Activated T-cell treated with anti-CD3 and anti-CD28 coated beads, Interleukin-2, amount 50 U/mL, for 1 hour (primary cell): ENCODE measurements at regions not wholly inside any gene's neighbourhood (a gene's known extent, or its start where the extent isn't known, plus 50 kb on each side); places are given as distances from the start of the nearest gene placed in this dataset.
"Not testable (repeated sequence)": the region's sequence is repeated elsewhere in the genome, so short reads cannot be mapped to it uniquely, and the experiment has no call there.

ENCODE experiments used
- DNase-seq: peaks from one replicate; pipeline ENCODE4 v3.0.0-alpha.2; 2020

DNA sequence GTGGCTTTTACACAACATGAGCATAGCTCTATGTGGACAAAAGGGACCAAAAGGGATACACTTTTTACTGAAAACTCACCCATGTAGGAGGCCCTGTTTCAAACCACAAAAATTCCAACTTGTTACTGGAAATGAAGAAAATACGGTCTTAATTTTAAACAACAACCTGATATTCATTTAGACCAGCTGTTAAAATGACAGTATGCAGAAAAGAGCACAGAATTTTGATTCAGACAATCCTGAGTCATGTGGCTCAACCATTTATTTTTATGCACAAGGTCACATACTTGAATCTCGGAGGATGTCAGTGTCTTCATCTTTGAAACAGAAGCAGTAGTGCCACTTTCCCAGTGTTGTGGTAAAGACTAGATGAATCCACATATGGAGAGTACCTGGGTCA is 426.5 kb upstream of the NFE2L3 start:
- no peak for DNase-seq

DNA sequence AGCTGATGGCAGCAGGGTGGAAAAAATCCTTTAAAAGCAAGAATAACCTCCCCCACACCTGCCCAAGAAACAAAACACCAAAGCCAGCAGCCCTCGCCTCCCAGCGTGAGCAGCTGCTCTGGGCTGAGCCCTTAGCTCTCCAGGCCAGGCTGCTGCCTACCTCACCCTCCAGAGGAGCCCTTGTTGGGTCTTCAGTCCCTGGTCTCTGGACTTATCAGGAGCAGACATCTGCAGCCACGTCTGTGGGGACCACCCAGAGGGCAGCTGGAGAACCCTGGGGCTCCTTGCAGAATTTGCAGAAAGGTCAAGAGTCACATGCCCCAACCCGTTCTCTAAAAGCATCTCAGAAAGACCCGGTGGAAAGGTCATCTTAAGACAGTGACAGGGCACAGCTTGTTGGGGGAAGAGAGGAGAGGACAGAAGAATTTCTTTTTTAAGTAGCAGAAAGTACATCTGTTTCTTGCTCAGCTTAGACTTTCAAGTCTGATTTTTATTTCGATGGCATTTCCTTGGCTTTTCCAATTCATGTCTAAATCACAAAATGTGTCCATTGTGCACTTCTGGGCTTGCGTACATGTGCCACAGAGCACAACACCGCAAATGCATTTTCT is 425.7 kb upstream of the NFE2L3 start:
- no peak for DNase-seq

DNA sequence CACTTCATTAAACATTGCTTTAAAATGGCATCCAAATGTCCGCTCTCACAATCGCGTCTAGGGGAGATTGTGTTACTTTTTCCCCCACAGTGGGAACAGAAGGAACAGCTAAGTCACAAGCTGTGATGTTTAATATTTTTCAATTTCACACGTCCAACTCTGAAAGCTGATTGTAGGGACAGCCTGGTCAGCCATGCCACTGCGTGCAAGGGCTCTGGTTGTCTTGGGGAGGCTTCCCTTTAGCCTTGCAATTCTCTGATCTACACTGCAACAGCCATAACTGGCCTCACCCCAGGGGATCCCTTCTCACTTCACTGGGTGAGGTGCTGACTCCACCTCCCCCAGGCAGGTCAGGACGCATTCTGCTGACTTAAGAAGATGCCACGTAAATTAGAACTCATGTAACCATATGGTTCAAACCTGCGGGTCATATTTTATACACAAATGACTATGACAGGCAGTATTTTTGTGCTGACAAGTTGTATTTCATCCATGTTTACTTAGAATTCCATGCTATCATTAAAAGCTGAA is 425.2 kb upstream of the NFE2L3 start:
- DNase-seq = no peak

DNA sequence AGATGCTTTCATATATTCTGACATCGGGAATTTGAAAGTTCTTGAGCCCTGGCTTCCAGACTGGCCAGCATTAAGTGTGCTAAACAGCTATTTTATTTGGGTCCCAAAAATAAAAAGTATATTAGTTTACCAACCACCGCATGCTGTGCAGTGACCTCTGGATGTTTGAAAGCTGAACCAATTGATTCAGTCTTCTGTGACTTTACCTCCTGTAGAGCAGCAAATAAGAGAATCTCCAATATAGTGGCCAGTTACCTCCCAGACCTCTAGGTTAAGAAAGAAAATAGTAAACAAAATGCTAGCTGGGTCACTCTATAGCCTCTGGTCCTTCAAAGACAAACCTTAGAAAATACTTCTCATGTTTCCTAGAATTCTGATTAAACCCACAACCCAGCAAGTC is 424.6 kb upstream of the NFE2L3 start:
- no peak for DNase-seq

DNA sequence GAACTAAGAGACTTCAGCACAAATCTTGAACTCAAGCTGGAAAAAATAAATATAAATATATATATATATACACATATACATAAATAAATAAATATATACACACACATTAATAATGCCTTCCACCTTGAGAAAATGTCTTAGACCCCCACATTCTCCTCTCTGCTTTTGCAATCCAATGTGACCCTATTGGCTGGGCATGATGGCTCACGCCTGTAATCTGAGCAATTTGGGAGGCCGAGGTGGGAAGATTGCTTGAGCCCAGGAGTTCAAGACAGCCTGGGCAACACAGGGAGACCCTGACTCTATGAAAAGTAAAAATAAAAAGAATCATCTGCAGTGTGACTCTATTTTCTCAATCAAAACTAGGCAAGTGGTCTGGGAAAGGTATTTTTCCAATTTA is 424.1 kb upstream of the NFE2L3 start:
- no peak for DNase-seq

DNA sequence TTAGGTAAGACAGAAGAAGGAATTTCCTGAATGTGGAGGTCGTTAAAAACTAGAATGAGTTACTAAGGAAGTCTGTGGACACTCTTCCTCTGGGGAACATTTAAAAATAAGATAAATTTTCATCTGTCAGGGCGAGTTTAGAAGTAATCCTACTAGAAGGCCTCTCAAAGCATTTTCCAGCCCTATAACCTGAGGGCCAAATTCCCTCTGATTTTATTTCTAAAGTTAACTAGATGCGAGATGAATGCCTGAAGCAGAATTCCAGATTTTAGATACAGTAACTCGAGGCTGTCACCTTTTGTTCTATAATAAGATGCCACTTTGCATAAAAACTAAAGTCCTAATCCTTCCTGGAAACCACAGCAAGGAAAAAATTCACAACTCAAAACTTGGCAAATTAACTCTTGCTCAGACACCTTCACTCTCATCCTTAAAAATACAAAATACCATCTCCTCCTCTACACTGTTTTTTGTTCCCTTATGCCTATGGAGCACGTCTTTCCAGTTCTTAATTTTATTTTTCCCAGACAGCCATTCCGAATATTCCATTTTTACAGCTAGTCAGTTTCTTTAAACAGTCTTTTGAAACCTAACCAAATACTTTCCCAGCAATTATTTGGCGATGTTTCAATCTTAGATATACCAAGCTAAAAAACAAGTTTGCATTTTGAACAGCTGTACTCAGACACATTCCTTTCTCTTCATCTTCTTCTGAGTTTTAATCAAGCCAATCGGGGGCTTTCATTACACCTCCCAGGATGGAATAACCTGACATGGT is 420.7 kb upstream of the NFE2L3 start:
- DNase-seq = no peak

DNA sequence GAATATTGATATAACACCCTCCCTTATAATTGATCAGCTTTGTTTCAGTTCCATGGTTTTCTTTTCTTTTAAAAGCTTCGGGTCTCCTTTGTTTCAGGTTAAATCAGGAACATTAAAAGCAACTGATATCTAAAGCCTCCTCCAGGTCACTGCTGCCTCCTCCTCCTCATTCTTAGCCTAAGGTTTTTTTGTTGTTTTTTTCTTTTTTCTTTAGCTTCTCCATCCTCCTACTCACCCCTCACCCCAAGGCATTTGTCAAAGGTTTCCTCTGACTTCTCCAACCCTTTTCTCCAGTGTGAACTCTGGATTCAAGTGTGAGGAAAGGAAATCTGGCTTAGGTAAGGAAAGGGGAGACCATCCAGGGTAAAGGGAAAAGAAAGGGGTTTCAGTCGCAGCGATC is 420.2 kb upstream of the NFE2L3 start:
- DNase-seq = no peak

DNA sequence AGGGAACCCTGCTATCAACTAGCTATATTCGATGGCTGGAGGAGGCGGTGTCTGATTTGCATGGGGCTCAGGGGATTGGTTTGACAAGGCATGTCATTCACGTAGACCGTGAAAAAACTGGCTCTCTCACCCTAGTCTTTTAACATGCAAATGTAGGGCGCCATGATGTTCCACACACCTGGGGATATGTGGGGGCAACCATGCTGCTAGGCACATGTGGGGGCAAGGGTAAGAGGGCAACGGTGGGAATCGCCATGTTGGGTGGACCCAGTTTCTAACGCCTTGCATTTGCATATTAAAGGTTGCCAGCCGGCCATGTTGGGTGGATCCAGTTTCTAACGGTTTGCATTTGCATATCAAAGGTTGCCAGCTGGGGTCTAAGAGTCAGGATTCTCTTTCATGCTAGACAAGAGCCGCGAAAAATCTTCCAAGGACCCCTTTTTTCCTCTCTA is 419.2 kb upstream of the NFE2L3 start:
- no peak for DNase-seq

DNA sequence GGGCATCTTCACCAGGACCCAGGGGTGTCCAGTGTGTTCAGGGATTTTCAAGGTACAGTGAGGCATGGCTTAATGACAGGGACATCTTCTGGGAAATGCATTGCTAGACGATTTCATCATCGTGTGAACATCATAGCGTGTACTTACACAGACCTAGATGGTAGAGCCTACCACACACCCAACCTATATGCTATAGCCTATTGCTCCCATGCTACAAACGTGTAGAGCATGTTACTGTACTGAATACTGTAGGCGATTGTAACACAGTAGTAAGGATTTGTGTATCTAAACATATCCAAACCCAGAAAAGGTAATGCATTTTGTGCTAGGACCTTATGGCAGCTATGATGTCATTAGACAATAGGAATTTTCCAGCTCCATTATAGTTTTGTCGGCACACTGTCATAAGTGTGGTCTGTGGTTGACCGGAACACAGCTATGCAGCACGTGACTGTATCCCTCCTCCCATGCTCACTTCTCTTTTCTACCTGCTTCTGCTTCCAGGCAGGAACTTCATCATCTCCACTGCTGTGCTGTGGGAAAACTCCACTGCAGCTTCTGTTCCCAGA is 416.2 kb upstream of the NFE2L3 start:
- no peak for DNase-seq

DNA sequence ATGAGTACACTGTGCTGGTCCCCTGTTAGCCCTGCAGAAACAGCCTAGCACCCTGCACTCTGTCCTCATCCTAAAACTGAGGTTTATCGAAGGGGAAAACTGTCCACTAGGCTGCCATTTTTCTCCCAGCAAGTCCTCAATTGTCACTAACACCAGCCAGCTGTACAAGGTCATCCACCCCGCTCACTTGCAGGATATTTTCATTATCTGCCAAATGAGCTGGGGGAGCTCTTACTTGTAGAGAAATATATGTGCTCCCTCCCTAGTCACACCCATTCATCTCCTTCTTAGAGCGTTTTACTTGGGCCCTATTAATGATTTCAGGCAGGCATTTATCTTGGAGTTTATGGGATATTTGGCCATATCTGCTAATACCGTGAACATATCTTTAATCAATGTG is 413.5 kb upstream of the NFE2L3 start:
- DNase-seq = no peak

DNA sequence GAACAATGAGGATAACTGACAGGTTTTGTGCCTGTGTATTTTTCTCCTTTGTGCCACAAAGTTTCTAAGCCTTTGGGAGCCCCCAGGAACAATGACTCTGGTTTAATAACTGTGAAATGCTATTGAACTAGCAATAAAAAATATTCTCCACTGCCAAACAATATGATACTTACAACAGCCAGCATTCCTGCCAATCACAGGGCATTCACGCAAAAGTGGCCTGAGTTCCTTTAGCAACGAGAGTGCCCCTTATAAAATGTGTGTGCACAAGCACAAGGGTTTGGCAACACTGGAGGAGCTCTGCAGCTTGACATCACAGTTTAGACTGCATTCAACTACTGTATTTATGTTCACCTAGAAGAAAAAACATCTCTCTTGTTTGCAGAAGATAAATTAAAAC is 412.9 kb upstream of the NFE2L3 start:
- no peak for DNase-seq

DNA sequence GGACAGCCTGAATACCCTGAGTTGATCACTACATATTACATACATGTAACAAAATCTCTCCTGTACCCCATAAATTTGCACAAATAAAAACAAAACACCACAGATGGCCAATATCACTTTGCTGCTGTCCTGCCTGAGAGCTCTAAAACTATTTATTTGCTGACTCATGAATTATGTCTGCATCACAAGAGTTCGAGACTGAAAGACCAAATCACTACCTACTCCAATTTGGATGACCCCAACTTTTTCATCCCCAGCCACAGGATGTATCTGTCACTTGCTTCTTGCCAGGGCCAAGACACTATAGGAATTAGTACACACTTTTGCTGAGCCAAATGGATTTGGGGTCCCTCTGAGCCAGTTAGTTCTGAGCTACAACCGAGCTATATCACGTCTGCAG is 409.7 kb upstream of the NFE2L3 start:
- no peak for DNase-seq

DNA sequence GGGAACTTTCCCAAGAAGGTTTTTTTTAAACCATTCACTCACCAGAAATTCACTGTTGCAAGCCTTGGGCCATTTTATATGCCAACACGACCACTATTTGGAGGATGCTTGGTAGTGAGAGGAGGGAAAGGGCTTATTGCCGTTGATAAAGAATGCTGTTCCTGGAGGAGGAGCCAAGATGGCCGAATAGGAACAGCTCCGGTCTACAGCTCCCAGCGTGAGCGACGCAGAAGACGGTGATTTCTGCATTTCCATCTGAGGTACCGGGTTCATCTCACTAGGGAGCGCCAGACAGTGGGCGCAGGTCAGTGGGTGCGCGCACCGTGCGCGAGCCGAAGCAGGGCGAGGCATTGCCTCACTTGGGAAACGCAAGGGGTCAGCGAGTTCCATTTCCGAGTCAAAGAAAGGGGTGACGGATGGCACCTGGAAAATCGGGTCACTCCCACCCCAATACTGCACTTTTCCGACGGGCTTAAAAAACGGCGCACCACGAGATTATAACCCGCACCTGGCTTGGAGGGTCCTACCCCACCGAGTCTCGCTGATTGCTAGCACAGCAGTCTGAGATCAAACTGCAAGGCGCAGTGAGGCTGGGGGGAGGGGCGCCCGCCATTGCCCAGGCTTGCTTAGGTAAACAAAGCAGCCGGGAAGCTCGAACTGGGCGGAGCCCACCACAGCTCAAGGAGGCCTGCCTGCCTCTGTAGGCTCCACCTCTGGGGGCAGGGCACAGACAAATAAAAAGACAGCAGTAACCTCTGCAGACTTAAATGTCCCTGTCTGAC is 408.1 kb upstream of the NFE2L3 start:
- DNase-seq = not testable (repeated sequence)

DNA sequence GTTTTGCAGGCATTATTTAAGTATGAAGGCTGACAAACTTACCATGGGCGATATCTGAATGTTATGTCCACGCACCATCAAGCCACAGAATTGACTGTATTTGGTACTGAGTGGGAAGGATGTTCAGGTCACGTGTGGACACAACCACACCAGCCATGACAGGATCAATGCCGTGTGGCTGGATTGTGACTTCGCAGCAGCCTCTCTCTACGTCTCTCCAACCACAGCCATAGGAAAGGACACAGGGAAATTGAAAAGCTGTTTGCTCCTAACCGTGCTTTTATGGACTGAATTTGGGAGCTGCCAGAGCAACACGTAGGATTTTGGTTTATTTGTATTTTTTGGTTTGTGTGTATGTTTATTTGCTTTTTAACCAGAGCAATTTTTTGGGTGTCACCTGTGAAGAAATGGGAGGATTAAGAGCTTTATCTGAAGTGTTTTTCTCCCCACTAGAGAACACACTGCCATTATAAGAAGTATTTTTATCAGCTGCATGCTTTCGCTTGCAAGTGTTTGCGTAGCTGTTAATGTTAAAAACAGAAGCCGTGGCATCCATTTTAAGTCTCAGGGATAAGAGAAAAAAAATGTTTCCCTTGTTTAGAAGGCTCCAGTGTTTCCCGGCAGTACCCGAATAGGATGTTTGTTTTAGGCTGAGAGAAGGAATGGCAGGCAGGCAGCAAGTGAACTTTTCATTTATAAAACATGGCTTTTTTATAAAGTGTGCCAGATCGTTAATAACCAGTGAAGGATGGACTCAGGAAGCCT is 401.1 kb upstream of the NFE2L3 start:
- no peak for DNase-seq

DNA sequence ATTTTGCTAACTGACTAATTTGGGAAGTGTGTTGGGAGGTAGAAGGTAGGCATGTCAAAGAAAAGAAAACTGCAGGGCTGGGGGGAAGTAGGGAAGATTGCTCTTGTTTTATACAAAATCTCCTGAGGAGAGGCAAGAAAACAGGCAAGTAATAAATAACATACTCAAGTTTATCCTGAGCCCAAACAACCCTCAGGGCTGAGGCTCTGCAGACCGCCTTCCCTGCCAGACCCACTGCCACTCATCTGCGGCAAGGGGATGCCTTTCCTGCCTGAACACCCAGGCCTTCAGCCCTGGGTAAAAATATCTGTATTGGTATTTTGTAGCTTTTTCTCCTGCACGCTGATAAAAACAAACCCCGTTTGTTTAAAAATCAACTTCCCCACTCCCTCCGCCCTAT is 399.8 kb upstream of the NFE2L3 start:
- DNase-seq = no peak

DNA sequence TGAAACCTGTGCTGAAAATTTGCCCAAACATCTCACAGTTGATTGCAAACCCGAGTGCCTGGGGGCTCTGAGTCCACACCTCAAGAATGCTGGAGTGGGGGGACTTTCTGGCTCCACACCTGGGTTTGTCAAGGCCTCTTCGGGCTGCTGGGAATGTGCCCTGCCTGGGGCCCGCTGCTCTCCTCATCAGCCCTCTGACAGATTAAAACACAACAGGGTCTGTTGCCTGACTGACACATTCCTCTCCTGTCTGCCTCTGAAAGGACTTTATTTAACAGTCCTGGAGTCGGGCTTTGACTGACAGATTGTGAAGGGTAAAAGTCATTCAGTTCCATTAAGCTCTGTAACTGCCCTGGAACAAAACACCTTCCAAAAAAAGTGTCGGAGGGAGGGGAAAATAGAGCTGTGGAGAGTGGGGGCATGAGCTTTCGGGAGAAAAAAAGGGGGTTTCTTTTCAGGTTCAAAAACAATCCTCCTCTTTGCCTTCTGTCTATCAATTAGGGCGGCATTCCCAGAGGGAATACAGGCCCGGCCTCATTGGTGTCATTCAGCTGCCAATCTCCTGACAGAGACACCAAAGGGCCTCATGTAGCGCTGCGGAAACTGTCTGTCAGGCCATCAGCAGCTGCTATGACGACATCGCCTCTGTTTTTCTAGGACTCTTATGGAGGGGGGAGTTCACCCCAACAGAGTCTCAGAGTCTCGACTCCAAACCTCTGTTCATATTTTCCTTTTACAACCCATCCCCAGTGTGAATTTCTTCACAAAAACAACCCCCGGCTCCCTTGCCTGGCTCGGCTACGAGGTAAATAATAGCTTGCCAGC is 398.8 kb upstream of the NFE2L3 start:
- no peak for DNase-seq

DNA sequence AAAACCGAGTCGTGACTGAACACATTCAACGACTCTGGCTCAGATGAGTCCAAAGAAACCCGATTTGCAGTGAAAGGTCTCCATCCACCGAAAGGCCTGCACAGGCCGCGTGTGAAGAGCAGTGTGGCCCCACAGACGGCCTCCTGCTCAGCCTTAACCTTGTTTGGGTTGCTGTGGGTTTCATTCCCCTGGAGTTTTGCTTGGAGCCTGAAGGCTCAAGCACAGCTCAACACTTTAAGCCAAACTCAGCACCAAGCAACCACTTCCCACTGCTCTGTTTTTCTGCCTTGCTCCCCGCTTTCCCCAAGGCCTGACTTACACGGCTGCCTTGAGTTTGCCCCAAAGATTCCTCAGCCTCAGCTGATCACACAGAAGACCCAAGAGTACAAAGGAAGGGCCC is 398.2 kb upstream of the NFE2L3 start:
- DNase-seq = no peak

DNA sequence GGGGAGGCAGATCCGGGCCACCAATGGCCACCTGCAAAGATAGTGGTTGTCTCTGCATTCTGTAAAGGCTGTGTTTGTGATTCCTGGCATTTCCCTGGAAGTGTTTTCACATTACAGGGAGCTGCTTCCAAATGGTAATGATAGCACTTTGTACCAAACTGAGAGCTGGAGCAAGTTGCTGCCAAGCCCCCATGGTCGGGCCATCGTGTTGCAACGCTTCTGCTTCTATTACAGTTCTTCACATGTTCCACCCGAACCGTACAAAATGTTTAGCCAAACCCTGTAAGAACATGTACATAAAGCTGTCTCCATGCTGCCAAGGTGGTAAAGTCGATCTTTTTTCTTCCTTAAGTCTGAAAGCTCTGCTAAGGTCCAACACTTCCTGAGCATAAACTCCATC is 397.7 kb upstream of the NFE2L3 start:
- DNase-seq = no peak

DNA sequence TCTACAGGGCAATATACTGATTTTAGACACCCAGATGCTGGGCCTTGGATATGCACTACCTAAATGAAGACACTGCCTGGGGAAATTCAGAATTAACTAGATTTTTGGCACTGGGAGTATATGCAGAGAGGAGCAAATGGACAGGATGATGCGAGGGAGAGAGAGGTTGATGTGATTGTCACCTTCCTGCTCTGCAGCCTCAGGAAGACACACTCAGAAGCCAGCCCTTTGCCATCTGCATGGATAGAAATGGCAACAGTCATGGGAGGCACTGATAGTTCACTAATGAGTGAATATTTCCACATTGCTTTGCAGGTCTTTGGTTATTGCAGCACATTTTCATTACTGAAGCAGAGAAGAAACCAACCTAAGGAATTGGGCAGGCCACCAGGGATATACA is 397.2 kb upstream of the NFE2L3 start:
- DNase-seq = no peak

DNA sequence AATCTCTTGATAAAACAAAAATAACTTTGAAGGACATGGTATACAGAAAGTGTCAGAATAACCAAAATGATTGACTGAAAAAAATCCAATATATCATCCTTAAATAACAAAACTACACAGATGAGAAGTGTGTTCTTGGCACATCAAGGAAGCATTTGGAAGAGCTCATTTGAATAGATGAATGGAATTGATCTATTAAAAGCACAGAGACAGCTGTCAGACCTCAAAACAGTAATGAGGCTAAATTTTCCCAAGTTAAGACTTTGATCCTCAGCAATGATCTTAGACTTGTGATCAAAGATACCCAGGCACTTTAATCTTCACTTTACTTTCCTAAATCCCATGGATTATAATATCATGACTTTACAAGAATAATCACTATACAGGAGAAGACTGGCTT is 395.4 kb upstream of the NFE2L3 start:
- no peak for DNase-seq

DNA sequence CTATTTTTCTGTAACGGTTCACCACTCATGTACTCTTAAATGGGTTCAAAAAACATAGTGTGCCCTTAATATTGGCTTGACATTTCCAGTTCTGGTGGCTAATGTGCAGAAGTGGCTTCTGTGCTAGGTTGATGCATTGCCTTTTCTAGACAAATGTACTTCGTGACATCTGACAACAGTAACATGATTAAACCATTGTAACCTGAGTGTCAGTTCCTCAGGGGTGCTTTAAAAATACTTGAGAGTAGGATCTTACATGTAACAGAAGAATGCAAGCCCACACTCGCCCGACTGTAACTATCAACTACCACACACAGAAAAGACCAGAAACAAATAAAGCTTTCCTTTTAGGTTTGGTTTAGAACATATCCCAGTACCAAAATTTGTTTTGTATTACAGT is 393.4 kb upstream of the NFE2L3 start:
- no peak for DNase-seq

DNA sequence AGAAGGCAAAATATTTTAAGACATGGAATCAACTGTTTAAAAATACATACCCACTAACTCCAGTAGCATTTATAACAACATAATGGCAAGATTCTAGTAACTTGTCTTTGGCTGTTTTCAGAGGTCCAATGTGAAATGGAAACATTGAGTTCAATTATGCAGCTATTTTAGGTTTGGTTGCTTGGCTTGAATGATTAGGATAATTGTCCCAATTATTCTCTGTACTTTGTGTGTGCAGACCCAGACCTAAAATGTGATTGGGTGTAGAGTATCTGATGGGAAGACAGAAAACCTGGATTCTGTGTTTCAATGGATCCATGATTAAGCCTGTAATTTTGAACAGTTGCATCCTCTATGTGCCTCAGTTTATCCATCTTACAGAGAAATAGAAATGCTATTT is 392.7 kb upstream of the NFE2L3 start:
- no peak for DNase-seq
